ENCODE measurements at regions not wholly inside any gene's neighbourhood (a gene's known extent, or its start where the extent isn't known, plus 50 kb on each side); places are given as distances from the start of the nearest gene placed in this dataset.

- Mint-ChIP-seq H3K27ac (no peak overlapping the region), H3K36me3 (ENCODE audit: low read depth) (no peaks in the 10 kb centered on the region), H3K4me3 (no peak overlapping the region), H3K4me1 (peaks cover 18% of the 10 kb centered on the region), H3K9me3 (no peaks in the 10 kb centered on the region), H3K27me3 (ENCODE audit: low read depth) (peaks cover 3% of the 10 kb centered on the region)
- TF ChIP-seq CTCF (IDR thresholded peaks at IDR 0.05; ENCODE audit: unreplicated experiment in 3 of 3), result no peak
Observed at GRCh38 chr2:107775211-107775610, 51.5 kb upstream of the RGPD4 start.

- peaks cover 3% of the 10 kb centered on the region for H3K27me3 Mint-ChIP-seq (ENCODE audit: low read depth)
- no peak overlapping the region for H3K4me3 Mint-ChIP-seq
- no peaks in the 10 kb centered on the region for H3K36me3 Mint-ChIP-seq (ENCODE audit: low read depth)
- H3K27ac Mint-ChIP-seq, result no peak overlapping the region
- H3K9me3 Mint-ChIP-seq, result no peaks in the 10 kb centered on the region
- no peak for TF ChIP-seq CTCF (IDR thresholded peaks at IDR 0.05; ENCODE audit: unreplicated experiment in 3 of 3)
- H3K4me1 Mint-ChIP-seq, result peaks cover 18% of the 10 kb centered on the region
Observed at GRCh38 chr2:107775791-107776190, 50.9 kb upstream of the RGPD4 start.

- Mint-ChIP-seq H3K36me3 (ENCODE audit: low read depth) (no peaks in the 10 kb centered on the region), H3K4me1 (peaks cover 18% of the 10 kb centered on the region), H3K9me3 (no peaks in the 10 kb centered on the region), H3K27me3 (ENCODE audit: low read depth) (peaks cover 3% of the 10 kb centered on the region), H3K4me3 (no peak overlapping the region), H3K27ac (no peak overlapping the region)
- no peak for TF ChIP-seq CTCF (IDR thresholded peaks at IDR 0.05; ENCODE audit: unreplicated experiment in 3 of 3)
Observed at GRCh38 chr2:107776362-107776761, 50.3 kb upstream of the RGPD4 start.

All from nephron (organoid).